ENCODE measurements at regions not wholly inside any gene's neighbourhood (a gene's known extent, or its start where the extent isn't known, plus 50 kb on each side); places are given as distances from the start of the nearest gene placed in this dataset.

DNA sequence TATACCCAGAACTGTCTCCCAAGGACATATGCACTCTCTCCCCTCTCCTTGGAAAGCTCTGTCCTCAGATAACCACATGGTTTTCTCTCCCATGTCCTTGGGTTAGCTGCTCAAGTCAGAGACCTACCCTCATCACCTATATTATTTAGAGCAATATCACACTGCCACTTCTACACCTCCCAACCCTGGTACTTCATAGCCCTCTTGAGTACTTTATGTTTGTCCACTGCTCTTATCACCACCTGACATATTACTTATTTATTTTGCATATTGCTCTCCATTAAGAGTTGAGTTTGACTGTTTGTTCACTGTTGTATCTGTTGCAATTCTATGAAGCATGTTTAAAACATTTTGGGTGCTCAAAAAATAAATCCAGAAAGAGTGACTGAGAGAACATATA, 126.3 kb upstream of the ATP1B1 start:
- H3K27me3 ChIP-seq: no peaks in the 10 kb centered on the region
- TF ChIP-seq CTCF (IDR thresholded peaks at IDR 0.05): no peak
- DNase-seq (no peak), ATAC-seq (no peak)
- no peak overlapping the region for H3K27ac ChIP-seq
- intact Hi-C loops (cut with DNase I): loop anchor here in 1 of 10 donors (10.0 kb wide), 1 partner anchor 355 kb away; no protein-coding TSS in a partner anchor
- H3K4me3 ChIP-seq: no peak overlapping the region
- H3K4me1 ChIP-seq: no peaks in the 10 kb centered on the region
- H3K36me3 ChIP-seq: no peaks in the 10 kb centered on the region
- H3K9me3 ChIP-seq: no peaks in the 10 kb centered on the region

GRCh38 chr1:168980656-168981055, 125.8 kb upstream of the ATP1B1 start:
- Histone ChIP-seq H3K9me3 (no peaks in the 10 kb centered on the region), H3K4me3 (no peak overlapping the region), H3K36me3 (no peaks in the 10 kb centered on the region), H3K27me3 (no peaks in the 10 kb centered on the region), H3K27ac (no peak overlapping the region), H3K4me1 (no peaks in the 10 kb centered on the region)
- DNase-seq (no peak), ATAC-seq (no peak)
- intact Hi-C loops (cut with DNase I): loop anchor here in 1 of 10 donors (10.0 kb wide), 1 partner anchor 356 kb away; no protein-coding TSS in a partner anchor
- no peak for TF ChIP-seq CTCF (IDR thresholded peaks at IDR 0.05)

DNA sequence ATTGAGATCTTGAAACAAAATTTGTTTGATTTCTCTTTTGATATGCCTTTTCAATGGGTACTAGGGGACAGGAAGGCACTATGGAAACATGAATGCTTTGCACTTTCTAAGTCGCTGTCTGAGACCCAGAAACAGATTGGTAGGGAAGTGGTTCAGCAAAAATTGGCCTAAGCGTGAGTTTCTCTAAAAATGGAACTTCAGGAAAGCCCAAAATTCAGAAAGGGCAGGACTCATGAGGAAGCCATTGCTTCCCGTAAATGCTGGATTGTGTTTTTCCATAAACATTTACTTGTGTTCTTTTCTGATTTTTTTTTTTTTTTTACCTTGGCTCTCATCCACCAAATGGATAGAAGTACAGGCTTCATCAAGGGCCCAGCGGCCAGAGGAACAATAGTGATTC, 123.7 kb upstream of the ATP1B1 start:
- TF ChIP-seq CTCF (IDR thresholded peaks at IDR 0.05): no peak
- Histone ChIP-seq H3K4me1 (no peaks in the 10 kb centered on the region), H3K4me3 (no peak overlapping the region), H3K27ac (no peak overlapping the region), H3K36me3 (no peaks in the 10 kb centered on the region), H3K9me3 (no peaks in the 10 kb centered on the region), H3K27me3 (no peaks in the 10 kb centered on the region)
- intact Hi-C loops (cut with DNase I): loop anchor here in 1 of 10 donors (10.0 kb wide), 1 partner anchor 358 kb away; no protein-coding TSS in a partner anchor
- DNase-seq (no peak), ATAC-seq (peak in 1 of 8 donors; percentile 25)
- 86 to 87% methylated on average over 4 of the region's 4 CpGs for WGBS, 2 donors

- WGBS, 2 donors: 92 to 99% methylated on average over 4 of the region's 4 CpGs
- Histone ChIP-seq H3K36me3 (no peaks in the 10 kb centered on the region), H3K27me3 (no peaks in the 10 kb centered on the region), H3K9me3 (no peaks in the 10 kb centered on the region), H3K4me1 (no peaks in the 10 kb centered on the region), H3K27ac (no peak overlapping the region), H3K4me3 (no peak overlapping the region)
- no peak for ATAC-seq
- DNase-seq: no peak
- intact Hi-C loops (cut with DNase I): loop anchor here in 1 of 10 donors (10.0 kb wide), 1 partner anchor 363 kb away; no protein-coding TSS in a partner anchor
- TF ChIP-seq CTCF (IDR thresholded peaks at IDR 0.05): no peak
These were observed 119.2 kb upstream of the ATP1B1 start for GRCh38 chr1:168987330-168987729.

All from heart right ventricle (tissue), 16 donors.